Sigmoid colon (tissue), 4 donors: ENCODE measurements at regions not wholly inside any gene's neighbourhood (a gene's known extent, or its start where the extent isn't known, plus 50 kb on each side); places are given as distances from the start of the nearest gene placed in this dataset.

Source experiments
- EP300 ChIP-seq, 4 donors: sonication (generic); formaldehyde crosslinking; IDR thresholded peaks; one replicate each; pipeline ENCODE4 v1.6.1; 2017; ENCODE audit warnings: antibody characterized with exemption in 4 of 4
- POLR2A ChIP-seq, 2 donors: fragments of 450-650 bp; IDR thresholded peaks; one replicate each; pipeline ENCODE4 v1.6.1; 2016; ENCODE audit warnings: antibody characterized with exemption in 2 of 2, mild to moderate bottlenecking in 2 of 2, moderate library complexity in 2 of 2
- TF ChIP-seq, protein P1 (sequence below), 4 experiments: fragments of 450-650 bp in 3 of 4; fragments of 200-600 bp in 1 of 4; IDR thresholded peaks; one replicate each; pipeline ENCODE4 v1.5.1; 2016 to 2019; ENCODE audit warnings: antibody characterized with exemption in 4 of 4, mild to moderate bottlenecking in 3 of 4, moderate library complexity in 2 of 4

DNA sequence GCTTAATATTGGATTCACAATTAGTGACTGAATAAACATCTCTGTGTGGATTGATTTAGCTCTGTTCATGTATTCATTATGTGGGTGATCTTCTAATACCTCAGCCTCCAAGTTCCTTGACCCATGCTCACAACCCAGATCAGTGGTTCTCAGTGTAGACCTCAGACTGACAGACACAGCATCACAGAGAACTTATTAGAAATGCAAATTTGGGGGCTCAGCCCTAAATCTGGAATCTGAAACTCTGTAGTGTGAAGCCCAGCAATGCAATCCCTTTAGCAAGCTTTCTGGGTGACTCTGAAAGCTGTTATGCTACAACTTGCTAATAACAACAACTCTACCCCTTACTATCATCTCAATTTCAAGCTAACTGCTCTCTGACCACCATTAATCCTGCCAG is 273.1 kb upstream of the FANCL start:
- TF ChIP-seq POLR2A (IDR thresholded peaks at IDR 0.05) (no peak), EP300 (IDR thresholded peaks at IDR 0.05) (no peak)
- TF ChIP-seq, protein P1, sequence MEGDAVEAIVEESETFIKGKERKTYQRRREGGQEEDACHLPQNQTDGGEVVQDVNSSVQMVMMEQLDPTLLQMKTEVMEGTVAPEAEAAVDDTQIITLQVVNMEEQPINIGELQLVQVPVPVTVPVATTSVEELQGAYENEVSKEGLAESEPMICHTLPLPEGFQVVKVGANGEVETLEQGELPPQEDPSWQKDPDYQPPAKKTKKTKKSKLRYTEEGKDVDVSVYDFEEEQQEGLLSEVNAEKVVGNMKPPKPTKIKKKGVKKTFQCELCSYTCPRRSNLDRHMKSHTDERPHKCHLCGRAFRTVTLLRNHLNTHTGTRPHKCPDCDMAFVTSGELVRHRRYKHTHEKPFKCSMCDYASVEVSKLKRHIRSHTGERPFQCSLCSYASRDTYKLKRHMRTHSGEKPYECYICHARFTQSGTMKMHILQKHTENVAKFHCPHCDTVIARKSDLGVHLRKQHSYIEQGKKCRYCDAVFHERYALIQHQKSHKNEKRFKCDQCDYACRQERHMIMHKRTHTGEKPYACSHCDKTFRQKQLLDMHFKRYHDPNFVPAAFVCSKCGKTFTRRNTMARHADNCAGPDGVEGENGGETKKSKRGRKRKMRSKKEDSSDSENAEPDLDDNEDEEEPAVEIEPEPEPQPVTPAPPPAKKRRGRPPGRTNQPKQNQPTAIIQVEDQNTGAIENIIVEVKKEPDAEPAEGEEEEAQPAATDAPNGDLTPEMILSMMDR (IDR thresholded peaks at IDR 0.05), result no peak
